ENCODE measurements at regions not wholly inside any gene's neighbourhood (a gene's known extent, or its start where the extent isn't known, plus 50 kb on each side); places are given as distances from the start of the nearest gene placed in this dataset.

DNA sequence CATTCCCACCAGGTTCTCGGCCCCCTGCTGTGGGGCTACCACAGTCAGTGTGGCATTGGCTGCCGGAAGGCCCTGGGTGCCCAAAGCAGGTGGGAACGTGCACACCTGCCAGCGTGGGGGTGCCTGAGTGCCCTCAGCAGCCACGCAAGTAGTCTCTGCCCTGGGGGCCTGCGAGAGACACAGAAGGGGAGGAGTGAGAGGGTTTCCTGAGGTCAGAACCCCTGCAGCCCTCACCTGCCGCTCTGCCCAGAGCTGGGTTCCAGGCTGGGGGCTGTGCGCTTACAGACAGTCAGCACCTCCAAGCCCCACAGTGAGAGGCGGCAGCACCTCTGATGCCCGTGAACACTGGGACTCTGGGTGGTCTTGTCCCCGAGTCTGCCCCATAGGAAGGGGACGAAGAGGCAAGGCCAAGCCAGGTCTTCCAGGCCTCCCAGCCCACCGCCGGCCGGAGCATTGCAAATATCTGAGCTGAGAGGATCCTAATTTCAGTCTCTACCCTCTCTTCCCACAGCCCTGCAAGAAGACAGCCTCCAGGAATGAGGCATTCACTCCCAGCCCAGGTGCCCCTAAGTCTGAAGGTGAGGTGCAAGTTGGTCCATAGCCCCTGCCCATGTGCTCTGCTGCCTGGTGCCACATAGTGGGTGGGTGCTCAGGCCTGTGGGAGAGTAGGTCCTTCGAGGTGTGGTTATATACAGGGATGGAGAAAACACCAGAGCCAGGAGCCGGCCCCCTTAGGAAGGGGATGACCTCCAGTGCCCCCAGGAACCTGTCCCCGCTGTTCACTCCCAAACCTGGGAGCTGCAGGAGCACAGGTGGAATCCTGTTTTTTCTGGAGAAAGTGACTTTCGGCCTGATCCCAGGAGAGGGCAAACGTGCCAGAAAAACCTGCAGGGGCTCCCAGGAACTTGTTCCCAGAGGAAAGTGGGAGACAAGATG is 291.1 kb upstream of the RTL1 start:
- TF ChIP-seq, protein P1, sequence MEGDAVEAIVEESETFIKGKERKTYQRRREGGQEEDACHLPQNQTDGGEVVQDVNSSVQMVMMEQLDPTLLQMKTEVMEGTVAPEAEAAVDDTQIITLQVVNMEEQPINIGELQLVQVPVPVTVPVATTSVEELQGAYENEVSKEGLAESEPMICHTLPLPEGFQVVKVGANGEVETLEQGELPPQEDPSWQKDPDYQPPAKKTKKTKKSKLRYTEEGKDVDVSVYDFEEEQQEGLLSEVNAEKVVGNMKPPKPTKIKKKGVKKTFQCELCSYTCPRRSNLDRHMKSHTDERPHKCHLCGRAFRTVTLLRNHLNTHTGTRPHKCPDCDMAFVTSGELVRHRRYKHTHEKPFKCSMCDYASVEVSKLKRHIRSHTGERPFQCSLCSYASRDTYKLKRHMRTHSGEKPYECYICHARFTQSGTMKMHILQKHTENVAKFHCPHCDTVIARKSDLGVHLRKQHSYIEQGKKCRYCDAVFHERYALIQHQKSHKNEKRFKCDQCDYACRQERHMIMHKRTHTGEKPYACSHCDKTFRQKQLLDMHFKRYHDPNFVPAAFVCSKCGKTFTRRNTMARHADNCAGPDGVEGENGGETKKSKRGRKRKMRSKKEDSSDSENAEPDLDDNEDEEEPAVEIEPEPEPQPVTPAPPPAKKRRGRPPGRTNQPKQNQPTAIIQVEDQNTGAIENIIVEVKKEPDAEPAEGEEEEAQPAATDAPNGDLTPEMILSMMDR (conservative IDR thresholded peaks at IDR 0.05; ENCODE audit: low read depth, low read length) = no peak

DNA sequence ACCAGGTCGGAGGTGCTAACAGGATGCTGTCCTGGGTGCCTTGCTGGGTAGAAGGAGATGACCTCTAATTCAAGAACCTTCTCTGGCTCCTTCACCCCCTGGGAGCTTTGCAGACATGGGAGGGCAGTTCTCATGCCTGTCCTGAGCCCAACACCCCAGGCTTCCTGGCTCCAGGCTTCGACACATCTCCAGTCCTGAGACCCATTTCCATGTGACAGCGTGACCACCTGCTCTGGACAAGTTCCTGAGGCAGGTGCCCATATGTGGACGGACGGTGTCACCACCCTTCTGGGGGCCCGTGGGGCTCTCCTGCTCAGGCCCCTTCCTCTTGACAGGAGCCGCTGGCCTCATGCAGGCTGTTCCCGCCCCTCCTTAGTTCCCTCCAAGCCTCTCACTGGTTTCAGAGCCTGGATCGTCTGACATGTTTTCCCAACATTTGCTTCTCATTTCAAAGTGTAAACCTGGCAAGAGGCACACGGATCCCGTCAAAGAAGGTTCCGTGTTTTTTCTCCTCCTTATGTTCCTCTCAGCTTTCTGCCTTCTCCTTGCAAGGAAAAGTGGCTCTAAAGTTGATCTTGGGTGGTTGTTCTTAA is 291.9 kb upstream of the RTL1 start:
- H3K4me3 ChIP-seq (ENCODE audit: low read depth, low read length) = no peak overlapping the region
- TF ChIP-seq, protein P1 (conservative IDR thresholded peaks at IDR 0.05; ENCODE audit: low read depth, low read length) = no peak

More for the DNA sequence above, 291.1 kb upstream of the RTL1 start:
- no peak for DNase-seq (ENCODE audit: low read depth)
- no peak overlapping the region for H3K4me3 ChIP-seq (ENCODE audit: low read depth, low read length)

DNA sequence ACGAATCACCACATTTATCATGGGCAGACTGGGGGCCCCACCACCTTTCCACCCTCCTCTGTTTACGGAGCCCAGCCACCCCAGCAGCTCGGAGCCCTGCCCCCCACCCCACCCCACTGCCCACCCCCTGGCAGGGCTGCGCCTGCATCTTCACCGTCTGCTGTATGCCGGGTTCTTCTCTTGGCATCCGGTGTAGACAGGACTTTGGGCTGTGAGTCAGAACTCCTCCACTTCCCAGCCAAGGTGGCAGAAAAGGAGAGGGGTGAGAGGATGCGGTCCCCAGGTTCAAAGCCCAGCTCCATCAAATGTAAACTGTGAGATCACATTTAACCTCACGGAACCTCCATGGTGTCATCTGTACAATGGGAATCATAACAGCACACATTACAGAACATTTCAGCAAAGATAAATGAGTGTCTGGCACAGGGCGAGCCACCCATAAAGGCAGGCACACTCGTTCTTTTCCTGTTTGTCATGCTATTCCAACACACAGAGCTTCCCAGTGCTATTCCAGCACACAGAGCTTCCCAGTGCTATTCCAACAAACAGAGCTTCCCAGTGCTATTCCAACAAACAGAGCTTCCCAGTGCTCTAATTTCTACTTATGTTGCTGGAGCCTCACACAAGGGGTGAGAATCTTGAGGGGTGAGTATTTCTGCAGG is 292.7 kb upstream of the RTL1 start:
- no peak for DNase-seq (ENCODE audit: low read depth)
- TF ChIP-seq, protein P1 (conservative IDR thresholded peaks at IDR 0.05; ENCODE audit: low read depth, low read length) = no peak
- no peak overlapping the region for H3K4me3 ChIP-seq (ENCODE audit: low read depth, low read length)

More for the DNA sequence above, 291.9 kb upstream of the RTL1 start:
- no peak for DNase-seq (ENCODE audit: low read depth)

DNA sequence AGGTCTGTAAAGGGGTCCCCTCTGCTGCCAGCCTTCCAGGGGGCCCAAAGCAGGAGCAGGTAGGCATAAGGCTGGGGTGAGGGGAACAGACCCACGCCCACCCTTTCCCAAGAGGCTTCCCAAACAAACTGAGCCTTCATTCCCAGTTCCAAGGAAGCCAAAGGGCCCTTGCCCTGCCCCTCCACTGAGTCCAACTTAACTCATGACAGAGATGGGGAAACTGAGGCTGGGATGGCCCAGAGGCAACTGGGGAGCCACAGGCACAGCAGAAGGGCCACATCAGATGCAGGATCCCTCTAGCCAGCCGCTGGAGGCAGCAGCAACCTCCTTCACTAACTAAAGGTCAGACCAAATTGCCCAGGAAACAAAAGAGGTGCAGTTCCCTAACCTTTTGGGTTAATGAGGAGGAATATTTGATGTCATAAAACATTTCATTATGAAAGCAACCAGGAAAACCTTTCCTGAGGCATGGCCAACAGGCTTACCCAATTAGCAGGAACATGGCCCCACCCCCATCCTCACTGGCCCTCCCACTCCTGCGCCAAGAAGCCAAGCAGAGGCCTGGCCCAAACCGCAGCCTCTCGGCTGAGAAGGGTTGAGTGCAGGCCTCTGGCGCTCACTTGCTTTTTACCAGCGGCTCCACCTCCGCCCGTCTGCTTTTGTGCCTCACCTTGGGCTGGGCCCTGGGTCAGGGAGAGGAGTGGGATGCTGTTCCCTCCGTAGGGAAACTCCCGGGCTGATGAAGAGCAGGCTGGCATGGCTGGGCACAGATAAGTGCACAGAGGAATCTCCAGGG is 293.5 kb upstream of the RTL1 start:
- no peak overlapping the region for H3K4me3 ChIP-seq (ENCODE audit: low read depth, low read length)
- TF ChIP-seq, protein P1 (conservative IDR thresholded peaks at IDR 0.05; ENCODE audit: low read depth, low read length) = no peak
- DNase-seq (ENCODE audit: low read depth) = no peak

DNA sequence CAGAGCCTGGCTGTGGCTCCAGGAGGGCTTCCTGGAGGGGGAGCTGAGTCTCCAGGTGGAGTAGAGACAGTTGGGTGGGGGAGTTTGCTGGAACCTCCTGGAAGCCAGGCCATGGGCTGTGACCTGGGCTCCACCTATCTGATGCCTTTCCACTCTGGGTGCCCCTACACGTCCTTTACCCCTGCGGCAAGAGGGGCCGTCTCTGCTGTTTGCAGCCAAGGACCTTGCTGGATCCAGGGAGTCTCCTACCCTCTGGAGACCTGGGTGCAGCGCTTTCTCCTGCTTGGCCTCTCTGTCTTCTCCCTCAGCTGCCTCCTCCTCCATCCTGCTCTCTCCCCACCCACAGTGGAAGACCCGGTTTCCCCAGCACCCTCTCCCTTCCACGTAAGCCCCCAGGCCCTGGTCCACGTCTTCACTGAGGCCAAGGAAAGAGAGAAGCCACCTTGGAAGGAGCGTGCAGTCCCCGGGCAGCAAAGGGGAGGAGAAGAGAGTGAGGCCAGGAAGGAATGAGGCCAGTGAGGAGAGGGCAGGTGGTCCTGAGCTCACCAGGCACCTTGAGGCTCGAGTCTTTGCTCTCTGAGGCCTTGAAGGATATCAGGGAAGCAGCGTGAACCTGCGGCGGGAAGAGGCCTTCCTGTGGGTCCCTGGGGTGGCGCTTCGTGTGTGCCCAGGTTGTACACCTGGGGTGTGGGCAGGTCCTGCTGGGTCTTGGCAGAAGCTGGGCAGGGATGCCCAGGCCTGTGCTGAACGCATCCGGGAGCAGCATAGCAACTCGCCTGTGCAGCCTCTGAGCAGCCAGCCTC is 294.3 kb upstream of the RTL1 start:
- no peak overlapping the region for H3K4me3 ChIP-seq (ENCODE audit: low read depth, low read length)
- DNase-seq (ENCODE audit: low read depth) = no peak

More for the DNA sequence above, 294.3 kb upstream of the RTL1 start:
- TF ChIP-seq, protein P1 (conservative IDR thresholded peaks at IDR 0.05; ENCODE audit: low read depth, low read length) = no peak

Measured in choroid plexus epithelial cell (primary cell).